BJ (cell line): ENCODE measurements at regions not wholly inside any gene's neighbourhood (a gene's known extent, or its start where the extent isn't known, plus 50 kb on each side); places are given as distances from the start of the nearest gene placed in this dataset.

Source experiments
- CTCF ChIA-PET: fragments of 350-600 bp; formaldehyde crosslinking; extraction: SDS; loops from one replicate; lab custom pipeline; 2021; ENCODE audit warnings: antibody characterized with exemption, inconsistent platforms; lab: Yijun Ruan, JAX
- POLR2A ChIA-PET: fragments of 300-600 bp; sonication (Branson Sonifier 250); formaldehyde crosslinking; extraction: SDS; loops from one replicate; lab custom pipeline; 2021; ENCODE audit warnings: antibody characterized with exemption; lab: Charles Lee
- DNase-seq: peaks from one replicate; pipeline ENCODE4 v3.0.0-alpha.2; 2011; ENCODE audit warnings: low read depth
- H3K27me3 ChIP-seq: 2 replicates; pipeline ENCODE4 v1.6.0; 2011; ENCODE audit warnings: low read length; ENCODE audit not compliant: control insufficient read depth, insufficient read depth
- H3K36me3 ChIP-seq: 2 replicates; pipeline ENCODE4 v1.5.1; 2011; ENCODE audit warnings: low read length; ENCODE audit not compliant: control insufficient read depth, insufficient read depth
- H3K4me3 ChIP-seq: 2 replicates; pipeline ENCODE4 v1.5.1; 2011; ENCODE audit warnings: low read depth, mild to moderate bottlenecking, control low read depth, low read length
- CTCF ChIP-seq: IDR thresholded peaks from 2 replicates; pipeline ENCODE4 v1.5.1; 2011; ENCODE audit warnings: low read depth, mild to moderate bottlenecking, control low read depth, inconsistent platforms, low read length, moderate library complexity; ENCODE audit not compliant: insufficient read depth

GRCh38 chr9:28929433-28929832, 1356.2 kb upstream of the C9orf72 start:
- no peak for TF ChIP-seq CTCF
- Histone ChIP-seq H3K4me3 (no peak overlapping the region), H3K27me3 (no peaks in the 10 kb centered on the region), H3K36me3 (no peaks in the 10 kb centered on the region)
- ChIA-PET POLR2A (no interaction called here), CTCF (no interaction called here)
- no peak for DNase-seq

GRCh38 chr9:28930766-28931165, 1357.5 kb upstream of the C9orf72 start:
- Histone ChIP-seq H3K4me3 (no peak overlapping the region), H3K27me3 (no peaks in the 10 kb centered on the region), H3K36me3 (no peaks in the 10 kb centered on the region)
- no peak for TF ChIP-seq CTCF
- CTCF ChIA-PET, result no interaction called here
- no peak for DNase-seq
- POLR2A ChIA-PET, result no interaction called here

GRCh38 chr9:28934111-28934510, 1360.8 kb upstream of the C9orf72 start:
- no peak overlapping the region for H3K4me3 ChIP-seq
- H3K36me3 ChIP-seq, result no peaks in the 10 kb centered on the region
- TF ChIP-seq CTCF, result no peak
- DNase-seq, result no peak
- ChIA-PET POLR2A (no interaction called here), CTCF (no interaction called here)
- H3K27me3 ChIP-seq, result no peaks in the 10 kb centered on the region

- no peak for TF ChIP-seq CTCF
- no peak for DNase-seq
- Histone ChIP-seq H3K27me3 (no peaks in the 10 kb centered on the region), H3K4me3 (no peak overlapping the region), H3K36me3 (no peaks in the 10 kb centered on the region)
- POLR2A ChIA-PET, result no interaction called here
- CTCF ChIA-PET, result no interaction called here
Measured at GRCh38 chr9:28938981-28939380, 1365.7 kb upstream of the C9orf72 start.

GRCh38 chr9:28941856-28942255, 1368.6 kb upstream of the C9orf72 start:
- ChIA-PET CTCF (no interaction called here), POLR2A (no interaction called here)
- H3K36me3 ChIP-seq, result no peaks in the 10 kb centered on the region
- DNase-seq, result no peak
- no peak for TF ChIP-seq CTCF
- no peak overlapping the region for H3K4me3 ChIP-seq
- H3K27me3 ChIP-seq, result no peaks in the 10 kb centered on the region
